Endothelial cell of umbilical vein (primary cell): ENCODE measurements at regions not wholly inside any gene's neighbourhood (a gene's known extent, or its start where the extent isn't known, plus 50 kb on each side); places are given as distances from the start of the nearest gene placed in this dataset.

Experiments
- BruUV-seq: library from RNA; stranded (reverse); fragments of 400-500 nt; replicated peaks from 2 replicates; lab custom pipeline; 2021; lab: Mats Ljungman, UMichigan
- CTCF ChIA-PET: fragments of 300-600, 350-600 bp; sonication (Branson Sonifier 250); formaldehyde crosslinking; loops from one replicate; lab custom pipeline; 2021; ENCODE audit warnings: antibody characterized with exemption, inconsistent platforms; lab: Charles Lee
- POLR2A ChIA-PET: fragments of 300-600, 350-600 bp; sonication (Branson Sonifier 250); formaldehyde crosslinking; loops from one replicate; lab custom pipeline; 2021; ENCODE audit warnings: antibody characterized with exemption, inconsistent platforms; lab: Charles Lee
- DNase-seq: peaks from one replicate; pipeline ENCODE4 v3.0.0-alpha.2; 2011; ENCODE audit warnings: low read depth, low spot score
- FAIRE-seq: peaks from 2 replicates; lab custom pipeline; 2011; peaks lifted over from hg19 to GRCh38; lab: Jason Lieb, UNC
- H2AFZ ChIP-seq: 2 replicates; pipeline ENCODE4 v1.6.0; 2012; ENCODE audit warnings: low read depth, low read length, control low read depth, inconsistent platforms
- H3K27ac ChIP-seq: 2 replicates; pipeline ENCODE4 v1.5.1; 2011; ENCODE audit warnings: low read depth, mild to moderate bottlenecking, control low read depth, low read length, moderate library complexity; ENCODE audit not compliant: insufficient read depth
- H3K27me3 ChIP-seq, 2 experiments: 2 replicates each; pipeline versions ENCODE4 v1.6.0 to v1.6.1; 2011; ENCODE audit warnings: low read length in 2 of 2, mixed read lengths in 1 of 2; ENCODE audit not compliant: control insufficient read depth in 2 of 2, insufficient read depth in 2 of 2
- H3K36me3 ChIP-seq, 2 experiments: 2 replicates in 1 of 2; 3 replicates in 1 of 2; pipeline ENCODE4 v1.5.1; 2011; ENCODE audit warnings: low read length in 2 of 2, mild to moderate bottlenecking in 1 of 2, moderate library complexity in 1 of 2; ENCODE audit not compliant: control insufficient read depth in 2 of 2, insufficient read depth in 2 of 2; ENCODE audit errors: extremely low read depth in 1 of 2
- H3K4me1 ChIP-seq: 3 replicates; pipeline ENCODE4 v1.5.1; 2011; ENCODE audit warnings: mild to moderate bottlenecking, low read length; ENCODE audit not compliant: control insufficient read depth, insufficient read depth; ENCODE audit errors: extremely low read depth
- H3K4me2 ChIP-seq: 2 replicates; pipeline ENCODE4 v1.6.1; 2011; ENCODE audit warnings: low read length, control low read depth, mixed read lengths; ENCODE audit not compliant: insufficient read depth
- H3K4me3 ChIP-seq, 3 experiments: fragments of 200-600 bp in 1 of 3; sonication (generic), shearing (Covaris generic) in 1 of 3; replicated peaks in 1 of 3; 2 replicates each; pipeline ENCODE4 v1.5.1; 2011 to 2016; ENCODE audit warnings: control low read depth in 3 of 3, low read length in 3 of 3, mild to moderate bottlenecking in 2 of 3, inconsistent platforms in 1 of 3, low read depth in 1 of 3, moderate library complexity in 1 of 3; ENCODE audit not compliant: insufficient read depth in 1 of 3
- H3K79me2 ChIP-seq: 2 replicates; pipeline ENCODE4 v1.6.0; 2012; ENCODE audit warnings: low read length, inconsistent platforms; ENCODE audit not compliant: control insufficient read depth, insufficient read depth
- H3K9ac ChIP-seq: replicated peaks from 2 replicates; pipeline ENCODE3; 2011; ENCODE audit warnings: low read length, control low read depth; ENCODE audit not compliant: insufficient read depth; ENCODE audit errors: extremely low read depth
- H3K9me1 ChIP-seq: replicated peaks from 3 replicates; pipeline ENCODE4 v1.6.0; 2011; ENCODE audit warnings: mild to moderate bottlenecking, low read length; ENCODE audit not compliant: control insufficient read depth, insufficient read depth; ENCODE audit errors: extremely low read depth
- H3K9me3 ChIP-seq: replicated peaks from 2 replicates; pipeline ENCODE4 v1.5.1; 2012; ENCODE audit warnings: low read length, inconsistent platforms; ENCODE audit not compliant: control insufficient read depth, insufficient read depth
- H4K20me1 ChIP-seq: replicated peaks from 2 replicates; pipeline ENCODE3; 2011; ENCODE audit warnings: mild to moderate bottlenecking, low read length; ENCODE audit not compliant: control insufficient read depth, insufficient read depth; ENCODE audit errors: extremely low read depth
- EZH2 ChIP-seq: IDR thresholded peaks from 2 replicates; pipeline ENCODE4 v1.6.1; 2012; ENCODE audit warnings: borderline replicate concordance, low read depth, mild to moderate bottlenecking, moderate library complexity, low read length, inconsistent platforms; ENCODE audit not compliant: severe bottlenecking
- FOS ChIP-seq: IDR thresholded peaks from 2 replicates; pipeline ENCODE4 v1.6.1; 2011; ENCODE audit warnings: mild to moderate bottlenecking, low read length, moderate library complexity, borderline replicate concordance; ENCODE audit not compliant: insufficient read depth
- GATA2 ChIP-seq: IDR thresholded peaks from 2 replicates; pipeline ENCODE4 v1.7.0; 2011; ENCODE audit warnings: low read depth, mild to moderate bottlenecking, moderate library complexity, mixed read lengths, low read length; ENCODE audit not compliant: insufficient read length, insufficient read depth
- JUN ChIP-seq: IDR thresholded peaks from 2 replicates; pipeline ENCODE4 v1.6.1; 2011; ENCODE audit warnings: borderline replicate concordance, low read depth; ENCODE audit not compliant: insufficient read length, insufficient read depth
- MYC ChIP-seq: IDR thresholded peaks from one replicate; pipeline ENCODE4 v1.6.1; 2011; ENCODE audit warnings: mild to moderate bottlenecking, low read depth, low read length
- POLR2A ChIP-seq: IDR thresholded peaks from 2 replicates; pipeline ENCODE4 v1.6.1; 2012; ENCODE audit warnings: low read depth, mild to moderate bottlenecking, control low read depth, low read length
- POLR2AphosphoS5 ChIP-seq: IDR thresholded peaks from 2 replicates; pipeline ENCODE4 v1.6.1; 2012; ENCODE audit warnings: low read depth, mild to moderate bottlenecking, control low read depth, low read length, moderate library complexity; ENCODE audit not compliant: insufficient read depth
- dilution Hi-C: fragments of 300-500 bp; cut with MboI; formaldehyde crosslinking; loops from one replicate; pipeline ENCODE4 v1.15.0; 2019; ENCODE audit warnings: low sequenced_read_pairs; ENCODE audit not compliant: extremely low pct_ligation_motif_present
- intact Hi-C: fragments of 100-400 bp; cut with micrococcal nuclease; formaldehyde crosslinking; loops from one replicate; pipeline ENCODE4 v1.10.0; 2022
- TF ChIP-seq, protein P1 (sequence below), 2 donors: IDR thresholded peaks; 1 replicate in 1 of 2; 2 replicates in 1 of 2; pipeline ENCODE4 v1.5.1; 2011; ENCODE audit warnings: low read length in 2 of 2, mild to moderate bottlenecking in 2 of 2, moderate library complexity in 2 of 2, control low read depth in 1 of 2, inconsistent platforms in 1 of 2, low read depth in 1 of 2; ENCODE audit not compliant: insufficient read depth in 1 of 2; ENCODE audit errors: extremely low read depth in 1 of 2
- TF ChIP-seq, protein P2 (sequence below): IDR thresholded peaks from 2 replicates; pipeline ENCODE4 v1.6.1; 2011; ENCODE audit not compliant: insufficient read depth, insufficient read length

DNA sequence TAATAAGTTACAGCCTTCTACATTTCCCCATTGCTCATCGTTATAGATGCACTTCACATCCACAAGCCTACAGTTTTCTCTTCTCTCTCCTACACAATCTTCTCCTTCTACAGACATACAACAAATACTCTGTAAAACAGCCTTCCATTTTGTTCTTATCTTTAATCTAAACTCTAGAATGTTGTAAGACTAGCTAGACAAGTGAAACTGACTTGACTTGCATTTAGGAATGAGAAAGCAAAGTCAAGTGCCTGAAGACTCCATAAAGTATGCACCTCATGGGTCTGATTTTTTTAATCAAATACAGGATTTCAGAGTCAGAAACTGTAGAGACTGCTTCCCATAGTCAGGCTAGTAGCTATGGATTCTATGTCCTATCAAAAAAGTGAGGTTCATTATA is 190.3 kb downstream of the KLHL28 start:
- H2AFZ ChIP-seq: no peak overlapping the region
- TF ChIP-seq JUN (no peak), POLR2AphosphoS5 (no peak), GATA2 (no peak), MYC (no peak), EZH2 (no peak), POLR2A (no peak), FOS (no peak)
- TF ChIP-seq, protein P1, sequence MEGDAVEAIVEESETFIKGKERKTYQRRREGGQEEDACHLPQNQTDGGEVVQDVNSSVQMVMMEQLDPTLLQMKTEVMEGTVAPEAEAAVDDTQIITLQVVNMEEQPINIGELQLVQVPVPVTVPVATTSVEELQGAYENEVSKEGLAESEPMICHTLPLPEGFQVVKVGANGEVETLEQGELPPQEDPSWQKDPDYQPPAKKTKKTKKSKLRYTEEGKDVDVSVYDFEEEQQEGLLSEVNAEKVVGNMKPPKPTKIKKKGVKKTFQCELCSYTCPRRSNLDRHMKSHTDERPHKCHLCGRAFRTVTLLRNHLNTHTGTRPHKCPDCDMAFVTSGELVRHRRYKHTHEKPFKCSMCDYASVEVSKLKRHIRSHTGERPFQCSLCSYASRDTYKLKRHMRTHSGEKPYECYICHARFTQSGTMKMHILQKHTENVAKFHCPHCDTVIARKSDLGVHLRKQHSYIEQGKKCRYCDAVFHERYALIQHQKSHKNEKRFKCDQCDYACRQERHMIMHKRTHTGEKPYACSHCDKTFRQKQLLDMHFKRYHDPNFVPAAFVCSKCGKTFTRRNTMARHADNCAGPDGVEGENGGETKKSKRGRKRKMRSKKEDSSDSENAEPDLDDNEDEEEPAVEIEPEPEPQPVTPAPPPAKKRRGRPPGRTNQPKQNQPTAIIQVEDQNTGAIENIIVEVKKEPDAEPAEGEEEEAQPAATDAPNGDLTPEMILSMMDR (IDR thresholded peaks at IDR 0.05; ENCODE audit: extremely low read depth in 1 of 2, insufficient read depth in 1 of 2, low read depth in 1 of 2, low read length in 2 of 2): no peak
- TF ChIP-seq, protein P2, sequence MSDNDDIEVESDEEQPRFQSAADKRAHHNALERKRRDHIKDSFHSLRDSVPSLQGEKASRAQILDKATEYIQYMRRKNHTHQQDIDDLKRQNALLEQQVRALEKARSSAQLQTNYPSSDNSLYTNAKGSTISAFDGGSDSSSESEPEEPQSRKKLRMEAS: no peak
- no peaks in the 10 kb centered on the region for H3K79me2 ChIP-seq
- ChIA-PET CTCF (interaction anchor here (2.0 kb wide), 1 partner anchor 41 kb away, joined by 5 read pairs; no protein-coding TSS in a partner anchor), POLR2A (no interaction called here)
- H3K27me3 ChIP-seq: no peaks in the 10 kb centered on the region
- H3K4me3 ChIP-seq: no peak overlapping the region
- no peak overlapping the region for H3K4me2 ChIP-seq
- FAIRE-seq: no peak
- BruUV-seq: no TSS peak
- H3K9me1 ChIP-seq: no peaks in the 10 kb centered on the region
- H3K9me3 ChIP-seq: no peaks in the 10 kb centered on the region
- no peaks in the 10 kb centered on the region for H3K4me1 ChIP-seq
- H3K27ac ChIP-seq: no peak overlapping the region
- intact Hi-C loops (no loop called here), dilution Hi-C loops (no loop called here)
- no peak overlapping the region for H3K9ac ChIP-seq
- H3K36me3 ChIP-seq: no peaks in the 10 kb centered on the region
- no peak for DNase-seq
- no peaks in the 10 kb centered on the region for H4K20me1 ChIP-seq
